ENCODE measurements at regions not wholly inside any gene's neighbourhood (a gene's known extent, or its start where the extent isn't known, plus 50 kb on each side); places are given as distances from the start of the nearest gene placed in this dataset.

DNA sequence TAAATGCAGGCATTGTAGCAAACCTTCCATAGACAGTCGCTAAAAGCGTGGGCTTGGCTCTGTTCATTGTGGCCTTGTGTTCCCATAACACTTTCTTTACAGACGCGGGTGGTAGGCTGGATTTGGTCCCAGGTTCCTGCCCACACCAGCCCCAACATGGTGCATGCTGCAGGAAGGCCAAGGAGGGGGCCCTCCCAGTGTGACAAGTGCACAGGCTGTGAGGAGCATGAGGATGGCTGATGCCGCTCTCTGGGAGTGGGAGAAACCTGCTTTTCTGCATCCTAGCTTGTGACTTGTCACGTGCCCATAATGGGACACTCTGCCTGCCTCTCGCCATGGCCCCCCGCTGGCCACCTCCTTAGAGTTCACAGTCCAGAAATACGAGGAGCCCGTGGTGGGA is 161.8 kb upstream of the B3GAT1 start:
- ChIA-PET RAD21 (ENCODE audit: low non-redundant PET in 1 of 2, low total read pairs in 2 of 2, uncharacterized antibody in 2 of 2, unreplicated experiment in 2 of 2) (no interaction called here), CTCF (no interaction called here), POLR2A (no interaction called here)
- Histone ChIP-seq H3K4me2 (ENCODE audit: low read length) (no peak overlapping the region), H3K79me2 (ENCODE audit: insufficient read depth, low read length) (no peaks in the 10 kb centered on the region), H3K9me2 (ENCODE audit: insufficient read depth) (no peaks in the 10 kb centered on the region), H3K4me3 (replicated peaks in 1 of 2; ENCODE audit: low read depth in 1 of 2, low read length in 2 of 2) (no peak overlapping the region), H4K20me1 (ENCODE audit: insufficient read depth) (no peaks in the 10 kb centered on the region), H3K36me3 (ENCODE audit: control insufficient read depth in 1 of 2, insufficient read depth in 2 of 2, low read length in 2 of 2) (no peaks in the 10 kb centered on the region), H3K27me3 (ENCODE audit: insufficient read depth, low read length) (no peaks in the 10 kb centered on the region), H3K9ac (ENCODE audit: low read length) (no peak overlapping the region), H3K4me1 (ENCODE audit: control insufficient read depth in 1 of 2, insufficient read depth in 2 of 2, low read length in 2 of 2) (no peaks in the 10 kb centered on the region), H3K9me3 (ENCODE audit: control insufficient read depth in 1 of 2, insufficient read depth in 1 of 2, low read depth in 1 of 2, low read length in 2 of 2) (no peaks in the 10 kb centered on the region), H3K27ac (ENCODE audit: low read depth, low read length) (no peak overlapping the region), H2AFZ (ENCODE audit: low read depth, low read length, poor library complexity, severe bottlenecking) (no peak overlapping the region)
- intact Hi-C loops (cut with micrococcal nuclease), result loop anchor here (10.0 kb wide), 1 partner anchor 319 kb away; the partner anchor contains the start of genes ACAD8 and THYN1
- ATAC-seq (no peak), DNase-seq (ENCODE audit: low read depth, low spot score) (no peak)
- TF ChIP-seq, protein P1, sequence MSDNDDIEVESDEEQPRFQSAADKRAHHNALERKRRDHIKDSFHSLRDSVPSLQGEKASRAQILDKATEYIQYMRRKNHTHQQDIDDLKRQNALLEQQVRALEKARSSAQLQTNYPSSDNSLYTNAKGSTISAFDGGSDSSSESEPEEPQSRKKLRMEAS (IDR thresholded peaks at IDR 0.05), result no peak
- TF ChIP-seq TCF7L2 (IDR thresholded peaks at IDR 0.05; ENCODE audit: borderline replicate concordance, extremely low read depth, insufficient read depth, insufficient read length), result no peak
- TF ChIP-seq YY1 (IDR thresholded peaks at IDR 0.05; ENCODE audit: extremely low read depth, insufficient replicate concordance, low read depth, low read length), result no peak
- TF ChIP-seq SIN3A (IDR thresholded peaks at IDR 0.05; ENCODE audit: low read depth), result no peak
- no peak for TF ChIP-seq SRF (IDR thresholded peaks at IDR 0.05; ENCODE audit: low read depth)
- no peak for TF ChIP-seq EZH2phosphoT487 (IDR thresholded peaks at IDR 0.05; ENCODE audit: borderline replicate concordance)
- no TSS peak for BruUV-seq (replicated peaks)

DNA sequence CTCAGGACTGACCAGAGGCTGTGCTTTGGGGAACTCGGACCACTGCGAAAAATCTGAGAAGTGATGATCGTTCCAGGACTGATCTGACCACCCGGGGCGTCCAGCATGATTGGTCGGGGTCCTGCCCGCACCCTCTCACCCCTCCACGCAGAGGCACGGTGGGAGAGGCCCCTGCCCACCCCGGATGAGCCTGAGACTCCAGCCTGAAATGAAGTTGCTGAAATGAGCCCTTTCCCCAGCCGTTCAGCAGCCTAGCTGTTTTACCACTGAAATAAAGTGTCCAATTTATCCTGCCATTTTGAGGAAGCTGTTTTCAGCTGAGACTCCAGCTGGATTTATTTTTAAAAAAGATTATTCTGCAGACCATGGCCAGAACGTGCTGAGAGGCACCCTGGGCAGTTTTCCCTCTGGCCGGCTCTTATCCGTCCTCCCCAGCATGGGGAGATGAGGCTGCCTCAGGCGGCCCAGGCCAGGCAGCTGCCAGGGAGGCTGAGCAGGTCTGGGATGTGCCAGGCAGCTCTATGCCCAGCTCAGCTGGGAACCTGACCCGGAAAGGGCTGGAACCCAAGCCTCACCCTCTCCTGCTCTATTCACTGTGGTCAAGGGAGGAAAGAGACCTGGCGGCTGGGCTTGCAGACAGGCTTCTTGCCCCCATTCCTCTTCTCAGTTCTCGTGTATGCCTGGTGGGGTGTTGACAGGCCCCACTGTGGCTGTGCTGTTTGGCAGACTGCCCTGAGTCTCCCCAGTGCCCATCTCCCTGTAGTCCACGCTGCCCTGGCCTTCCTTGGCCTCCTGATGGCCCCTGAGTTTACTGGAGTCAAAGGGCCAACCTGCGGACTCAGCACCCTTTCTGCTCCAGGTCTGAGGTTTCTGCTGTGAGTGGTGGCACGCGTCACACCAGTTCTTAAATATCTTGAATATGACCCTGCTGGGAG is 161.0 kb upstream of the B3GAT1 start:
- Histone ChIP-seq H3K9ac (ENCODE audit: low read length) (no peak overlapping the region), H3K27ac (ENCODE audit: low read depth, low read length) (no peak overlapping the region), H3K4me3 (replicated peaks in 1 of 2; ENCODE audit: low read depth in 1 of 2, low read length in 2 of 2) (no peak overlapping the region), H3K79me2 (ENCODE audit: insufficient read depth, low read length) (no peaks in the 10 kb centered on the region), H3K27me3 (ENCODE audit: insufficient read depth, low read length) (no peaks in the 10 kb centered on the region), H3K9me3 (ENCODE audit: control insufficient read depth in 1 of 2, insufficient read depth in 1 of 2, low read depth in 1 of 2, low read length in 2 of 2) (no peaks in the 10 kb centered on the region), H3K4me2 (ENCODE audit: low read length) (no peak overlapping the region), H3K4me1 (ENCODE audit: control insufficient read depth in 1 of 2, insufficient read depth in 2 of 2, low read length in 2 of 2) (no peaks in the 10 kb centered on the region), H3K36me3 (ENCODE audit: control insufficient read depth in 1 of 2, insufficient read depth in 2 of 2, low read length in 2 of 2) (no peaks in the 10 kb centered on the region), H4K20me1 (ENCODE audit: insufficient read depth) (no peaks in the 10 kb centered on the region), H3K9me2 (ENCODE audit: insufficient read depth) (no peaks in the 10 kb centered on the region), H2AFZ (ENCODE audit: low read depth, low read length, poor library complexity, severe bottlenecking) (no peak overlapping the region)
- DNase-seq (ENCODE audit: low read depth, low spot score), result no peak
- ChIA-PET CTCF (no interaction called here), POLR2A (no interaction called here), RAD21 (ENCODE audit: low non-redundant PET in 1 of 2, low total read pairs in 2 of 2, uncharacterized antibody in 2 of 2, unreplicated experiment in 2 of 2) (no interaction called here)
- intact Hi-C loops (cut with micrococcal nuclease), result loop anchor here (10.0 kb wide), 1 partner anchor 318 kb away; the partner anchor contains the start of genes ACAD8 and THYN1
- no TSS peak for BruUV-seq (replicated peaks)
- no peak for ATAC-seq
- TF ChIP-seq, protein P2, sequence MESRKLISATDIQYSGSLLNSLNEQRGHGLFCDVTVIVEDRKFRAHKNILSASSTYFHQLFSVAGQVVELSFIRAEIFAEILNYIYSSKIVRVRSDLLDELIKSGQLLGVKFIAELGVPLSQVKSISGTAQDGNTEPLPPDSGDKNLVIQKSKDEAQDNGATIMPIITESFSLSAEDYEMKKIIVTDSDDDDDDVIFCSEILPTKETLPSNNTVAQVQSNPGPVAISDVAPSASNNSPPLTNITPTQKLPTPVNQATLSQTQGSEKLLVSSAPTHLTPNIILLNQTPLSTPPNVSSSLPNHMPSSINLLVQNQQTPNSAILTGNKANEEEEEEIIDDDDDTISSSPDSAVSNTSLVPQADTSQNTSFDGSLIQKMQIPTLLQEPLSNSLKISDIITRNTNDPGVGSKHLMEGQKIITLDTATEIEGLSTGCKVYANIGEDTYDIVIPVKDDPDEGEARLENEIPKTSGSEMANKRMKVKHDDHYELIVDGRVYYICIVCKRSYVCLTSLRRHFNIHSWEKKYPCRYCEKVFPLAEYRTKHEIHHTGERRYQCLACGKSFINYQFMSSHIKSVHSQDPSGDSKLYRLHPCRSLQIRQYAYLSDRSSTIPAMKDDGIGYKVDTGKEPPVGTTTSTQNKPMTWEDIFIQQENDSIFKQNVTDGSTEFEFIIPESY (IDR thresholded peaks at IDR 0.05; ENCODE audit: extremely low read depth, insufficient replicate concordance, low read length), result no peak
- TF ChIP-seq YY1 (IDR thresholded peaks at IDR 0.05; ENCODE audit: extremely low read depth, insufficient replicate concordance, low read depth, low read length) (no peak), ELF1 (IDR thresholded peaks at IDR 0.05; ENCODE audit: borderline replicate concordance, low read depth) (no peak), TCF7L2 (IDR thresholded peaks at IDR 0.05; ENCODE audit: borderline replicate concordance, extremely low read depth, insufficient read depth, insufficient read length) (no peak), RAD21 (IDR thresholded peaks at IDR 0.05; ENCODE audit: low read depth) (no peak), ZFX (IDR thresholded peaks at IDR 0.05) (no peak), EZH2phosphoT487 (IDR thresholded peaks at IDR 0.05; ENCODE audit: borderline replicate concordance) (no peak), ZNF274 (IDR thresholded peaks at IDR 0.05; ENCODE audit: low read depth, low read length) (no peak)

Measured in HCT116 (cell line).